ENCODE measurements at regions not wholly inside any gene's neighbourhood (a gene's known extent, or its start where the extent isn't known, plus 50 kb on each side); places are given as distances from the start of the nearest gene placed in this dataset.

DNA sequence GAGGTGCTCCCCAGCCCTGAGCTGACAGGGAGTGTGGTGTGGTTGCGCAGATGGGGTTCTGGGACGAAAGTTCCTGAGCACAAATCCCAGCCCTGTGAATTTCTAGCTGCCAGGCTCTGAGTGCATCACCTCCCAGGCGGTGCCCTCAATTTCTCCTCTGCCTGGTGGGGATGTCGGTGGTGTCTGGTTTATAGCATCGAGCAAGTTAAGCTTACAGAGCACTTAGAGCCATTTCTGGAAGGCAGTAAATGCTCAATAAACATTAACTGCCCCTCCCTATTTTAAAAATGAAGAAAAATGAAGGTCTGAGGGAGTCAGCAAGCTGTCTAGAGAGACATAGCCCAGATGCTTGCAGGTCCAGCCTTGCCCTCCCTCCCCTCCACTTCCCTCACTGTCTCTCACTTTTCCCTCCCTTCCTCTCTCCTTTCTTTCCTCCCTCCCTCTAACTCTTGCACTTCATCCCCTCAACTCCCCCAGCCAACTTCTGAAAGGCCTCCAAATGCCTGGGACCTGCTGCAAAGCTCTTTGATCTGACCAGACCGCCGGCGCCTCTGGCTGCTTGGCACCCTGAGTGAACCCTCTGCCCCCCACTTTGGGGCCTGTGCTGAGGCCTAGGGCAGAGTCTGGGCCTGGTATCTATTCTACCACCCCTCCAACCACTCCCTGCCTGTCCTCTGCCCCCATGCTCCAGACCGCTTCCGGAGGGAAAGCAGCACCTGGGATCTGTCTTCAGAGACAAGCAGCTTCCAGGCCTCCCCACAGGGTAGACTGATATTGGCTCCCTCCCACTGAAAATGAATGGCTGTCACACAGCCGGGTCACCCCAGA is 438.3 kb downstream of the RPS24 start:
- peak; percentile 4 for DNase-seq (ENCODE audit: extremely low spot score)
- TF ChIP-seq, protein P1, sequence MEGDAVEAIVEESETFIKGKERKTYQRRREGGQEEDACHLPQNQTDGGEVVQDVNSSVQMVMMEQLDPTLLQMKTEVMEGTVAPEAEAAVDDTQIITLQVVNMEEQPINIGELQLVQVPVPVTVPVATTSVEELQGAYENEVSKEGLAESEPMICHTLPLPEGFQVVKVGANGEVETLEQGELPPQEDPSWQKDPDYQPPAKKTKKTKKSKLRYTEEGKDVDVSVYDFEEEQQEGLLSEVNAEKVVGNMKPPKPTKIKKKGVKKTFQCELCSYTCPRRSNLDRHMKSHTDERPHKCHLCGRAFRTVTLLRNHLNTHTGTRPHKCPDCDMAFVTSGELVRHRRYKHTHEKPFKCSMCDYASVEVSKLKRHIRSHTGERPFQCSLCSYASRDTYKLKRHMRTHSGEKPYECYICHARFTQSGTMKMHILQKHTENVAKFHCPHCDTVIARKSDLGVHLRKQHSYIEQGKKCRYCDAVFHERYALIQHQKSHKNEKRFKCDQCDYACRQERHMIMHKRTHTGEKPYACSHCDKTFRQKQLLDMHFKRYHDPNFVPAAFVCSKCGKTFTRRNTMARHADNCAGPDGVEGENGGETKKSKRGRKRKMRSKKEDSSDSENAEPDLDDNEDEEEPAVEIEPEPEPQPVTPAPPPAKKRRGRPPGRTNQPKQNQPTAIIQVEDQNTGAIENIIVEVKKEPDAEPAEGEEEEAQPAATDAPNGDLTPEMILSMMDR (IDR thresholded peaks at IDR 0.05; ENCODE audit: control extremely low read depth, extremely low read depth, low read depth, missing control alignments) = no peak
- ChIA-PET POLR2A (no interaction called here), CTCF (no interaction called here)

DNA sequence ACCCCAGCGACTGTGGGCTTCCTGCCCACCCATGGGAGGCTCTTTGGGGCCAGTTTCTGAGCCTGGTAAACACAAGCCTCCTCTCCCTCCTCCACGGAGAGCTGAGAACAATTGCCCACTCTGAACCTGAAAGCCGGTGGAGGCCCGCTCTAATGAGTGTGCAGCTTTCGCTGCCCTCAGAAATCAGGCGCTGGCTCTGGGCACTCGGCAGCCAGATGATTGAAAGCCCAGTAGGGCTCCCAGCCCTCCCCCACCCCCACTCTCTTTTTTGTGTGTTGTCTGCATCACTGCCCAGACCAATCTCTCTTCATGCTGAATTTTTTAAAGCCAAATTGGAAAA is 438.9 kb downstream of the RPS24 start:
- TF ChIP-seq, protein P1 (IDR thresholded peaks at IDR 0.05; ENCODE audit: control extremely low read depth, extremely low read depth, low read depth, missing control alignments) = no peak
- ChIA-PET POLR2A (no interaction called here), CTCF (no interaction called here)
- DNase-seq (ENCODE audit: extremely low spot score) = peak; percentile 2

DNA sequence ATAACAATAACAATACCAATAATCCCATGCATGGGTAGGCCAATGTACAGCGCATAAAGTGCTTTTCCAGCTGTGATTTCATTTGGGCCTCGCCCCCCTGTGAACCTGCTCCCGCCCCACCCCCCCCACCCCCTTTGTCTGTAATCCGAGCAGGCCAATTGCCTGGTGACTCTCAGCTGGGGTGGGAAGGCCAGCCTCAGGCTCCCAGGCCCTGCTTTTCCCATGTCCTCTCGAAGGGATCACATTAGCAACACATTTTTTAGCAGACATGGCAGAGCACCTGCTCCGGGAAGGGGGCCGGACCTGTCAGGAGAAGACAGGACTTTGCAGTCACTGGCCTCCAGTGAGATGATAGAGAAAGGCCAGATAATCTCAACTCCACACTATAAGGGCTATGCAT is 439.3 kb downstream of the RPS24 start:
- TF ChIP-seq, protein P1 (IDR thresholded peaks at IDR 0.05; ENCODE audit: control extremely low read depth, extremely low read depth, low read depth, missing control alignments) = no peak
- POLR2A ChIA-PET = no interaction called here
- DNase-seq (ENCODE audit: extremely low spot score) = peak; percentile 3
- CTCF ChIA-PET = no interaction called here

DNA sequence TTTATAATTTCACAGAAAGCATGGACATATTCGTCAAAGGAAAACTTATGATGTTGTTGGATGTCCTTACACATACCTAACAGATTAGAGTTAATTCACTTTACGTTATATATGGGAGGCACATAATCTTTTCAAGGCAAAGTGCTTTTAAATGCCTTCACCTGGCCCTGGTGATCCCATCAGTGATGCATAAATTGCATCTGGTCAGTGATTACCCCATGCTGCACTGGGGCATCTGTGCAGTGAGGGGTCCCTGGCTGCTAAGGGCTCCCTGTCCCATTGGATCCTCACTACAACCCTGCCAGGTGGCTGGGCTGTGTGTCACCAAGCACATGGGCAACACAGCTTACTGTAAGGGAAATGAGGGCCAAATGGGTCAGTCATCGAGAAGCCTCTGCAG is 441.1 kb downstream of the RPS24 start:
- ChIA-PET POLR2A (no interaction called here), CTCF (no interaction called here)
- peak; percentile 4 for DNase-seq (ENCODE audit: extremely low spot score)
- TF ChIP-seq, protein P1 (IDR thresholded peaks at IDR 0.05; ENCODE audit: control extremely low read depth, extremely low read depth, low read depth, missing control alignments) = no peak

DNA sequence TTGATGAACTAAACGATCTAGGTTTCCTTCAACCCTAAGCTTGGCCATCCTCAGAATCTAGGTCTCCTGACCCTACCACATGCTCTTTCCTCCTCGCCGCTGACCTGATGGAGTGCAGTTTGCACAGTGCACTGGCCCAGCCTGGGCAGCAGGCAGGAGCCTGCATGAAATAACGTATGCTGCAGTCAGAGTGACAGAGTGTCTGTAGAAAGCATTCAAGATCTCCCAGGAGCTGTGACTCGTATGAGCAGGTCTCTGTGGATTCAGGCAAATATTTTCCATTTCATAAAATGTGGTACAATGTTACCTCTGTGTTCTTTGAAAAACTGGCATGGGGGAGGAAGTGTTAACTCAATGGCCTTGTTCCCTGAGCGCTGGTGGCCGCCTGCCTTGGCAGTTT is 441.8 kb downstream of the RPS24 start:
- DNase-seq (ENCODE audit: extremely low spot score) = no peak
- ChIA-PET CTCF (no interaction called here), POLR2A (no interaction called here)
- TF ChIP-seq, protein P1 (IDR thresholded peaks at IDR 0.05; ENCODE audit: control extremely low read depth, extremely low read depth, low read depth, missing control alignments) = no peak

DNA sequence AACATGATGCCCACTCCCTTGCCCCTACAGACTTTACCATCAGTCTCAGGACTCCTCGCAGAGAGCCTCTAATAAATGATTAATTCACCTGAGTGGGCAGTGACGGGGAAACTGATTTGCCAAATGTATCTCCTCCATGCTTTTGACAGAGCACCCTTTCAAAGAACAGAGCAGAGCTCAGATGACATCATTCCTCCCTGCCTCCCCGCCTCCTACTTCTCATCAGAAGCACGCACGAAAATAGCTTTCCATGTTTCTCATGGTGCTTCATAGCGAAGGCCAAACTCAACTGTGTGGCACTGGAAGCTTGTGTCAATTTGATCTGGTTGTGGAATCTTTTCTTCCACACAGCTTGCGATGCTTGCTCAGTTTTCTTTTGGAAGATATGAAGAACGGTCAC is 442.5 kb downstream of the RPS24 start:
- POLR2A ChIA-PET = no interaction called here
- CTCF ChIA-PET = no interaction called here
- TF ChIP-seq, protein P1 (IDR thresholded peaks at IDR 0.05; ENCODE audit: control extremely low read depth, extremely low read depth, low read depth, missing control alignments) = no peak

More for the DNA sequence above, 442.5 kb downstream of the RPS24 start:
- DNase-seq (ENCODE audit: extremely low spot score) = no peak

Measured in GM10248 (cell line).